Body of pancreas (tissue), 4 donors: ENCODE measurements at regions not wholly inside any gene's neighbourhood (a gene's known extent, or its start where the extent isn't known, plus 50 kb on each side); places are given as distances from the start of the nearest gene placed in this dataset.
A peak's percentile ranks its signal among the peaks of the same experiment; 100 is the strongest.

Source experiments
- ATAC-seq: fragments of 150-250 bp; one replicate; pipeline ENCODE4 v1.9.1; 2016
- DNase-seq, 4 donors: peaks; one replicate each; pipeline ENCODE4 v3.0.0-alpha.2; 2019
- H3K27ac ChIP-seq, 4 donors: fragments of 200-600 bp; sonication (generic); 1 replicate in 3 of 4; 2 replicates in 1 of 4; pipeline versions ENCODE4 v1.5.1 to v1.6.1; 2016 to 2019; ENCODE audit warnings: mild to moderate bottlenecking in 1 of 4, mixed read lengths in 1 of 4, moderate library complexity in 1 of 4
- H3K27me3 ChIP-seq, 2 donors: fragments of 200-600 bp; sonication (generic); one replicate each; pipeline ENCODE4 v1.6.0; 2016; ENCODE audit warnings: mild to moderate bottlenecking in 1 of 2
- H3K36me3 ChIP-seq, 2 donors: fragments of 200-600 bp; sonication (generic); replicated peaks in 1 of 2; 2 replicates each; pipeline ENCODE4 v1.5.1; 2016; ENCODE audit warnings: low read depth in 2 of 2; ENCODE audit not compliant: insufficient read depth in 1 of 2
- H3K4me1 ChIP-seq: fragments of 200-600 bp; sonication (generic); one replicate; pipeline ENCODE4 v1.6.0; 2016
- H3K4me3 ChIP-seq, 2 donors: fragments of 200-600 bp; sonication (generic); 1 replicate in 1 of 2; 2 replicates in 1 of 2; pipeline ENCODE4 v1.5.1; 2016 to 2019
- H3K9me3 ChIP-seq, 3 donors: fragments of 200-600 bp; sonication (generic); 1 replicate in 2 of 3; 2 replicates in 1 of 3; pipeline ENCODE4 v1.5.1; 2016
- POLR2A ChIP-seq, 3 donors: fragments of 450-650 bp; IDR thresholded peaks; one replicate each; pipeline ENCODE4 v1.6.1; 2016; ENCODE audit warnings: antibody characterized with exemption in 3 of 3, mild to moderate bottlenecking in 2 of 3
- WGBS, 2 donors: methylation state at CpG; one replicate each; pipeline ENCODE4 v1.1.5; 2017; 5-methylcytosine and 5-hydroxymethylcytosine counted together
- intact Hi-C: fragments of 100-400 bp; cut with DNase I; formaldehyde crosslinking; loops from one replicate; pipeline ENCODE4 v1.15.1; 2023
- TF ChIP-seq, protein P1 (sequence below), 7 experiments: fragments of 450-650 bp in 4 of 7; fragments of 200-600 bp in 3 of 7; sonication (generic) in 3 of 7; IDR thresholded peaks; one replicate each; pipeline ENCODE4 v1.5.1; 2016 to 2019; ENCODE audit warnings: antibody characterized with exemption in 7 of 7

DNA sequence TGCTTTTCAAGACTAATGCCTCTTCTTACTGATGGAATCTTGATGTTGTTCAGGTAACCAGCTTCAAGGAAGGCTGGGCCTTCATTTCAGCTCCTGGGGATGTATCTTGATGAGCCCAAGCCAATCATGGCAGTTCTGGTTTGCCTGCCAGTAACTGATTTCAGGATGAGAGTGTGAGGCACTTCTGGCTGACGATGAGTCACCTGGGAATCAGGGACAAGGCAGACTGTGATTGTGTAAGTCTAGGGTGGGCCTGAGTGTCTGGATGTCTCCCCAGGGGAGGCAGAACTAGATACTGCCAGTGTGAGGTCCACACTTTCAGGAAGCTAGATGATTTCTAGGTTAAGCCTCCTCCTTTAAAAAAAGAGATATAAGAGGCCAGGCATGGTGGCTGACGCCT is 77.3 kb upstream of the KL start:
- ATAC-seq (no peak), DNase-seq (no peak)
- Histone ChIP-seq H3K4me1 (no peaks in the 10 kb centered on the region), H3K27me3 (no peaks in the 10 kb centered on the region), H3K36me3 (no peaks in the 10 kb centered on the region), H3K9me3 (no peaks in the 10 kb centered on the region), H3K27ac (no peak overlapping the region), H3K4me3 (no peak overlapping the region)
- 50 to 60% methylated on average over 2 of the region's 2 CpGs for WGBS, 2 donors
- TF ChIP-seq, protein P1, sequence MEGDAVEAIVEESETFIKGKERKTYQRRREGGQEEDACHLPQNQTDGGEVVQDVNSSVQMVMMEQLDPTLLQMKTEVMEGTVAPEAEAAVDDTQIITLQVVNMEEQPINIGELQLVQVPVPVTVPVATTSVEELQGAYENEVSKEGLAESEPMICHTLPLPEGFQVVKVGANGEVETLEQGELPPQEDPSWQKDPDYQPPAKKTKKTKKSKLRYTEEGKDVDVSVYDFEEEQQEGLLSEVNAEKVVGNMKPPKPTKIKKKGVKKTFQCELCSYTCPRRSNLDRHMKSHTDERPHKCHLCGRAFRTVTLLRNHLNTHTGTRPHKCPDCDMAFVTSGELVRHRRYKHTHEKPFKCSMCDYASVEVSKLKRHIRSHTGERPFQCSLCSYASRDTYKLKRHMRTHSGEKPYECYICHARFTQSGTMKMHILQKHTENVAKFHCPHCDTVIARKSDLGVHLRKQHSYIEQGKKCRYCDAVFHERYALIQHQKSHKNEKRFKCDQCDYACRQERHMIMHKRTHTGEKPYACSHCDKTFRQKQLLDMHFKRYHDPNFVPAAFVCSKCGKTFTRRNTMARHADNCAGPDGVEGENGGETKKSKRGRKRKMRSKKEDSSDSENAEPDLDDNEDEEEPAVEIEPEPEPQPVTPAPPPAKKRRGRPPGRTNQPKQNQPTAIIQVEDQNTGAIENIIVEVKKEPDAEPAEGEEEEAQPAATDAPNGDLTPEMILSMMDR (IDR thresholded peaks at IDR 0.05), result no peak
- no peak for TF ChIP-seq POLR2A (IDR thresholded peaks at IDR 0.05)
- intact Hi-C loops, result no loop called here

DNA sequence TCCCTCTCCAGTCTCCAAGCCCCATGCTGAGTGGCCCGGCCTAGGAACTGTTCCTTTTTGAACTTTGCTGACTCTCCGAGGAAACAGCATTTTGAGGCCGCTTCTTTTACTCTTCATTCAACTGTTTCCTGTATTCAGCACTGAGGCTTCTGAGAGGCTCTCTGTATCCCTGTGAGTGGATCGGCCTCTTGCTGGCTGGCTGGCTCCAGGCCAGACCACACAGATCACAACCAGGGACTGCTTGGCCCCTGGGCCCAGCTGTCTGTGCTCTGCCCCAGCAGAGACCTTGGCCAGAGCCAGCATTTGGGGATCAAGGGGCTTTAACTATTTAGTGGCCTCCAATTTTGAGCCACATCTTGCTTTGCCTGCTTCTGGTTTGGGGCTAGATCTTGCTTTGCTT is 75.6 kb upstream of the KL start:
- H3K4me3 ChIP-seq, result no peak overlapping the region
- H3K27ac ChIP-seq, result no peak overlapping the region
- no peaks in the 10 kb centered on the region for H3K4me1 ChIP-seq
- DNase-seq (peak in 3 of 4 donors; percentile 12 to 22 (median 22)), ATAC-seq (no peak)
- WGBS, 2 donors, result 57 to 60% methylated on average over 4 of the region's 4 CpGs
- TF ChIP-seq POLR2A (IDR thresholded peaks at IDR 0.05), result no peak
- TF ChIP-seq, protein P1 (IDR thresholded peaks at IDR 0.05), result no peak
- no peaks in the 10 kb centered on the region for H3K27me3 ChIP-seq
- intact Hi-C loops, result no loop called here
- H3K9me3 ChIP-seq, result no peaks in the 10 kb centered on the region
- no peaks in the 10 kb centered on the region for H3K36me3 ChIP-seq

DNA sequence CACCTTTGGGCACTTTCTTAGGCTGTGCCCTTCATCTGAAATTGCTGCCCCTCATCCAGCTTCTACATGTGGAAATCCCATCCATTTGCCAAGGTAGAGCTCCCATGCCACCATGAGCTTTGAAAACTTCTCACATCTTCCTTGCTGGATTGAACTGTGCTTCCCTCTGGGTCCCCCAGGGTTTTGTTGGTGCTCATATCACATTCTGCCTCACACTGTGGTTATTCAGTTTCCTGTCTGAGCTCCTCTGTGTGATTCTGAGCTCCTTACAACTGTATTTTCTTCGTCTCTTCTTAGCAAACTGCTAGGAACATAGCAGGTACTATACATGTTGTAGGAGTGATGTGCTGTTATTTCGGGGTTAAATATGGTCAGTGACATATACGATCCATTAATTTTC is 74.9 kb upstream of the KL start:
- Histone ChIP-seq H3K27ac (no peak overlapping the region), H3K27me3 (no peaks in the 10 kb centered on the region), H3K9me3 (no peaks in the 10 kb centered on the region), H3K4me1 (no peaks in the 10 kb centered on the region), H3K4me3 (no peak overlapping the region), H3K36me3 (no peaks in the 10 kb centered on the region)
- WGBS, 2 donors, result 55 to 71% methylated on average over 3 of the region's 3 CpGs
- TF ChIP-seq POLR2A (IDR thresholded peaks at IDR 0.05), result no peak
- TF ChIP-seq, protein P1 (IDR thresholded peaks at IDR 0.05), result no peak
- ATAC-seq (no peak), DNase-seq (no peak)
- intact Hi-C loops, result no loop called here

DNA sequence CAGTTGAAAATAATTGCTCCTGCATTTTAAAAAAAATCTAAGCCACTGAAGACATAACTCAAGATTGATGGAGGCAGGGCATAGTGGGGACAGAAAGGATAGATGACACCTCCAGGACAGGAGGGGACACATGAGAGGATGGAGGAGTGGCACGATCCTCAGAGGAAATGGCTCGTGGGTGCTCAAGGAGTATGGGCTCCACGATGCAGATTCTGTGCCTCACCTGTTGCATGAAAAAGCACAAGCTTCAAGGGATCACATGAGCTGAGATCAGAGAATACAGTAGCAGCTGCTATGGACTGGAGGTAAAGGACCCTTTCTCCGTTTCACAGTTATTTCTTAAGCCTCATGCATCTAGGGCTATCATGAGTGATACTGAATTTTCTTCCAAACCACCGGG is 69.7 kb upstream of the KL start:
- DNase-seq (no peak), ATAC-seq (no peak)
- Histone ChIP-seq H3K27ac (no peak overlapping the region), H3K4me3 (no peak overlapping the region), H3K9me3 (no peaks in the 10 kb centered on the region), H3K27me3 (no peaks in the 10 kb centered on the region), H3K36me3 (no peaks in the 10 kb centered on the region), H3K4me1 (no peaks in the 10 kb centered on the region)
- intact Hi-C loops, result no loop called here
- TF ChIP-seq, protein P1 (IDR thresholded peaks at IDR 0.05), result no peak
- no peak for TF ChIP-seq POLR2A (IDR thresholded peaks at IDR 0.05)
- 78 to 84% methylated on average over 5 of the region's 5 CpGs for WGBS, 2 donors

DNA sequence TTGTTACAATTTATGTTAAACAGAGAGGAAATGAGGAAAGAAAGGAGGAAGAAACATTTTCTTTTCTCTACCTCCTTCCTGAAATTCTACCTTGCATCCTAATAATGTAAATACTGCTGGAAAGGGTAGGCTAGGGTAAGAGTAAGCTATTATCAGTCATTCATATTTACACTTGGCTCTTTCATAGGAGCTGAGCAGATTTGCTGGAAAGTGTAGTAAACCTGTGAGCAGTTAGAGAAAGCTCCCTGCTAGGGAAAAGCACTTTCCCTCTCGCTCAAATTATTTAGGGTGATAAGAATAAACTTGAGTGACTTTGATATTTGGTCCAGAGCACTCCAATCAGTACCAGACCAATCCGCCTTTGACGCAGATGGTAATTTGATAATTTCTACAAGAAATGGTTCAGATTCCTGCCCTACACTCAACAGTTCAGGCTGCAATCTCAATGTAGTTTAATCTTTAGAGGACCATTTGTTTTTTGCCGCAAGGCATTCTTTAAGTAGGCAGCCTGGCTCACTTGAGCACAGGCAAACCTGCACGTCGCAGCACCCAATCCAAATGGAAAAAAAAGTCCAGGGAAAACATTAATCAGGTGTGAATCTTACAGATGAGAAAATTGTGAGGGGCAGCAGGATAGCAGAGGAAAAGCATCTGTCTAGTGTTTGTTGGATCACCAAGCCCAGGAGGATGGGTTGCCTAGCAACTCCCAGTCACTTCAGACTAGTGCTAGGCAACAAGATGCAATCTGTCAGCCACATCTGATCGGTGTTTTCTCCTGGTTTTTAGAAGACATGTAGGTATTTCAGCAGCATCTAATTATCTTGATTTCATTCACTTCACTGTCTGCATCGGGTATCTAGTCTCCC is 68.6 kb upstream of the KL start:
- H3K4me3 ChIP-seq, result no peak overlapping the region
- no peak for ATAC-seq
- WGBS, 2 donors, result 54 to 66% methylated on average over 8 of the region's 8 CpGs
- intact Hi-C loops, result no loop called here
- no peaks in the 10 kb centered on the region for H3K27me3 ChIP-seq
- no peaks in the 10 kb centered on the region for H3K36me3 ChIP-seq
- H3K27ac ChIP-seq, result no peak overlapping the region
- no peaks in the 10 kb centered on the region for H3K9me3 ChIP-seq
- peak in 2 of 4 donors; percentile 17 to 32 for DNase-seq
- H3K4me1 ChIP-seq, result no peaks in the 10 kb centered on the region
- TF ChIP-seq, protein P1 (IDR thresholded peaks at IDR 0.05), result no peak
- TF ChIP-seq POLR2A (IDR thresholded peaks at IDR 0.05), result no peak
